ENCODE measurements at regions not wholly inside any gene's neighbourhood (a gene's known extent, or its start where the extent isn't known, plus 50 kb on each side); places are given as distances from the start of the nearest gene placed in this dataset.
"Not testable (repeated sequence)": the region's sequence is repeated elsewhere in the genome, so short reads cannot be mapped to it uniquely, and the experiment has no call there.

DNA sequence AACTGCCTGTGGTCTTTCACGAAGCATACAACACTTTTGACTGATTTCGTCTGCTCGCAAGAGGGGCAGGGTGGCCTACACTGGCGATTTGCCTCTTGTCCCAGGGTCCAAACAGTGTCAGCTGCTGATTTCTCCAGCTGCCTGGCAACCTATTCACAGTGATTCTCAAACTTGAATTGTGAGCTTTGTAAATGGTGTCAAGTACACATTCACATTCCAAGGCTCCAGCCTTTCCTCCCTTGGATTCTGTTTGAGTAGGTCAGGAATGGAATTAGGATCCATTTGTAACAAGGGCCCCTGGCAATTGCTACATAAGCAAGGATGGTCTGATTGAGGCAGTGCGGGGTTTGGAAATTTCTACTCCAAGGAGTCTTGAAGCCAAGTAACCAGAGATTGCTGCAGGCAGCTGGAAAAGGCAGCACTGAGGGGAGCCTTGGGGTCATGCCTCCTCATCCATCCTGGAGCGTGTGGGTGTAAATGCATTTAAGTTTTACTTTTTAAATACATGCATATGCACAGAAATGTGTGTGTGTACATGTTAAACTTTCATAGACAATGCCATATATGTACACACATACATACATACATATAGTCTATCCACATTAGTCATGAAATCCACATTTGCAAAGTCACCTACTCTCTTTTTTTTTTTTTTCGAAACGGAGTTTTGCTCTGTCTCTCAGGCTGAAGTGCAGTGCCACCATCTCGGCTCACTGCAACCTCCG lies 86.8 kb upstream of the UXS1 start:
- H3K27ac Mint-ChIP-seq = no peak overlapping the region
- H3K36me3 Mint-ChIP-seq = no peaks in the 10 kb centered on the region
- ATAC-seq = no peak
- no peaks in the 10 kb centered on the region for H3K4me1 Mint-ChIP-seq
- no peak for DNase-seq (ENCODE audit: low spot score in 2 of 2)
- no peaks in the 10 kb centered on the region for H3K9me3 Mint-ChIP-seq
- no peak overlapping the region for H3K4me3 Mint-ChIP-seq

DNA sequence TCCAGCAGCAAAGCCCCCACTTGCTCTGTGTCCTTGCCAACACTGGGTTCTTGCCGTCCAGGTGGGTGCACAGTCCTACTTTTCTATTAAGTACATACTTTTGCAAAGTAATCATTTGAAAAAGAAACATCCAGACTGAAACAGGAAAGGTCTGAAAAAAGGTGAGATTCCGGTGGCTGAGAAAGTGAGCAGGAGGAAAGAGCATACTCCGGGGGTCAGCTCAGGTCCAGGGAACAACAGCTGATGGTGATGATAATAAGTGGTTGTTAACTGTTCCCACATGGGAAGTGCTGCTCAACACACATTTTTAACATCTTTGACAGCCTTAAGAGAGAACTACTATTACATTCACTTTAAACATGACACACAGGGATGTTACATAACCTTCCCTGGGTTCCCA lies 86.1 kb upstream of the UXS1 start:
- no peak overlapping the region for H3K4me3 Mint-ChIP-seq
- H3K4me1 Mint-ChIP-seq = no peaks in the 10 kb centered on the region
- no peaks in the 10 kb centered on the region for H3K9me3 Mint-ChIP-seq
- DNase-seq (ENCODE audit: low spot score in 2 of 2) (no peak), ATAC-seq (no peak)
- no peak overlapping the region for H3K27ac Mint-ChIP-seq
- H3K36me3 Mint-ChIP-seq = no peaks in the 10 kb centered on the region

DNA sequence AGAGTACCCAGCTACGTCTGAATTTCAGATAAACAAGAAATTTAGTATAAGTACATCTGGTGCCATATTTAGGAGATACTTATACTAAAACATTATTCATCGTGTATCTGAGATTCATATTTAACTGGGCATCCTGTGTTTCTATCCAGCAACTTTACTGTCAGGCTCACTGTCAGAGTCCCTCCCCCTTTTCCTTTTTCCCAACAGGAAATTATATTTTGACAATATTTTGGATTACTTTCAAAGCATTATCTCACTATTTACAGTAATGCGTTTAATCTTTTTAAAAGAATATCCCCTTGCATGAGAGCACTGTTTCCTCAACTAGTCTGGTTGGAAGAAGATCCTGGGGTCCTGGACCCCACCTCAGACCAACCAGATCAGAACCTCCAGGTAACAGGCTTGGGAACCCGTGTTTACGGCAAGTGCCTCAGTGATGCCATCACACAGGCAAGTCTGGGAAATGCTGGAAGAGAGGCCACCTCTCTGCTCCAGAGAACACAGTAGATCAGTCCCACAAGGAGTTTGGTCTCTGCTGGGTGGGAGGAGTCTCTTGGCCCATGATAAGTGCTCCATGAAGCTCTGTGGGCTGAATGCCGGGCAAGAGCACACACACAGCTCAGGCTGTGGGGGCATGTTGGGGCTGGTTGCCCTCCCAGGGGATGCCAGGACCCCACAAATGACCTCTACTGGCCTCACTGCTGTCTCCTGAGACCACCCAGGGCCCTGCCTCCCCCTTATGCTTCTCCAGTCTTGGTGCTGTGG lies 84.2 kb upstream of the UXS1 start:
- Mint-ChIP-seq H3K36me3 (no peaks in the 10 kb centered on the region), H3K9me3 (no peaks in the 10 kb centered on the region)

DNA sequence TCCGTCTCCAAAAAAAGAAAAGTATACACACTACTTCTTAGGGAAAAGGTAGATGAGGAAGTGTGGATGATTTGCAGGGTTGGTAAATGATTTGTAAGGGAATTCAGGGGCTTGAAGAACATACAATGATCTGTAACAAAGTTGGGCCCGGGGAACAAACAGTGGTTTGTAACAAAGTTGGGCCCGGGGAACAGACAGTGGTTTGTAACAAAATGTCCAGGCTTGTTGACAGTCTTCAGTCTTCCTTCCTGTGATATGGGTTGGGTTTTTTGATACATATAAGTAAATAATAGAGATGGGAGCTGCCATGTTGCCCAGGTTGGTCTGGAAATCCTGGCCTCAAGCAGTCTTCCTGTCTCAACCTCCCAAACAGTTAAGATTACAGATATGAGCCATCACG lies 83.3 kb upstream of the UXS1 start:
- Mint-ChIP-seq H3K27ac (no peak overlapping the region), H3K9me3 (no peaks in the 10 kb centered on the region), H3K36me3 (no peaks in the 10 kb centered on the region), H3K4me1 (no peaks in the 10 kb centered on the region), H3K4me3 (no peak overlapping the region)
- ATAC-seq (no peak), DNase-seq (ENCODE audit: low spot score in 2 of 2) (no peak)

More for the DNA sequence above, 84.2 kb upstream of the UXS1 start:
- H3K4me3 Mint-ChIP-seq = no peak overlapping the region
- ATAC-seq = no peak
- no peak for DNase-seq (ENCODE audit: low spot score in 2 of 2)
- no peak overlapping the region for H3K27ac Mint-ChIP-seq
- H3K4me1 Mint-ChIP-seq = no peaks in the 10 kb centered on the region

DNA sequence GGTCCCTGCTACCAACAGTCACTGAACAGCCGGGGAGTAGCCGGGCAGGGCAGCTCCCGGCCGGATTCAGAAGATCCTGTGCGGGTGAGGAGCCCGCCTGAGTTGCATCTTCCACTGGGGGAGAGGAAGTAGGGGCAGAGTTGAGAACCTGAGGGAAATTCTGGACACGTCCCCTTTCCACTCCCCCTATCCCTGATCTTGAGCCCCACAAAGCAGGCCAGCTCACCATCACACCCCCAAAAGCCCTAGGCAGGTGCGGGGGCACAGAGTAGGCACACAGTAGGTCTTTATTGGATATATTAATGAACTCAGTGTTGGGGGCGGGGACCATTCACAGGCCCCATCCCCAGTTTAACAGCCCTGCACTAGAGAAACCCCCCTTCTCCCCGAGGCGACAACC lies 81.9 kb upstream of the UXS1 start:
- DNase-seq (ENCODE audit: low spot score in 2 of 2) = no peak
- no peaks in the 10 kb centered on the region for H3K4me1 Mint-ChIP-seq

DNA sequence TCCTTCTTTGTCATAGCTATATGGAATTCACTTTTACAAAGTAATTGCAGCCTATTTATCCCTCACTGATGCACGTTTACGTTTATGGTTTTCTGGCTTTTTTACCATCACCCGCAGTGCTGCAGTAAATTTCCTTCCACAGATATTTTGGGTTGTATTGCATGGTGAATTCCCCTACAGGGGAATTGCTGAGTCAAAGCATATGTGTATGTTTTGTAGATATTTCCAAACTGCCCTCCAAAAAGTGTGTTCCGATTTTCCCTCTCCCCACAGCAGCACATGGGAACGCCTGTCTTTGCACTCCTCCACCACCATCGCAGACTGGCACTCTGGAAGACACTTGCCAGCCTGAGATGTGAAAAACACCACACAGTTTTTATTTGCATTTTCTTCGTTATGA lies 80.6 kb upstream of the UXS1 start:
- Mint-ChIP-seq H3K4me3 (no peak overlapping the region), H3K27ac (no peak overlapping the region), H3K4me1 (peaks cover 8% of the 10 kb centered on the region), H3K9me3 (no peaks in the 10 kb centered on the region), H3K36me3 (no peaks in the 10 kb centered on the region)
- ATAC-seq = no peak
- DNase-seq (ENCODE audit: low spot score in 2 of 2) = no peak

More for the DNA sequence above, 81.9 kb upstream of the UXS1 start:
- no peak for ATAC-seq
- H3K36me3 Mint-ChIP-seq = no peaks in the 10 kb centered on the region
- H3K4me3 Mint-ChIP-seq = no peak overlapping the region
- no peaks in the 10 kb centered on the region for H3K9me3 Mint-ChIP-seq
- no peak overlapping the region for H3K27ac Mint-ChIP-seq

DNA sequence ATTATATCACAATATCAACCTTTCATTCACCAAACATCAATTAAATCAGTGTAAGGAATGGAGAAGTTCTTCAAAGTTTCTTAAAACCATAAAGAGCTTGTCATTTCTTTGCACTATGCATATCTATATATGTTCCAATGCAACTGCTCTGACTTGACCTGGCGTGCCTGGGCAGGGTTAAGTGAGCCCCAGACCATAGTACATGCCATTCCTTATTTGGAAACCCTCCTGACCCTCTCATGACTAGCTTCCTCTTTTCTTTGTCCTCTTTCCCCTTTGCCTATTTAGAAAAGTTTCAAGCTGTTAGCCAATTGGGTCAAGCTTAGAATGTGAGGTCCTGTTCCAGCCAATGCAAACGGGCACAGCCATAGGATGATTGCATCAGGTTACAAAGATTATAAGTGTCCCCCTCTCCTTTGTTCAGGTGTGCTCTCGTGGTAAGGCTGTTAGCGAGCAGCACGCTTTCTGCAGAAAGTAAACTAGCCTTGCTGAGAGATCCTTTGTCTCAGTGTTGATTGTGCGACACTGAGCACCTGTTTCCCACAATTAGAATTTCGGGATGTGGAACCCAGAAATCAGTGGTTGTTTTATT lies 78.2 kb upstream of the UXS1 start:
- Mint-ChIP-seq H3K36me3 (no peaks in the 10 kb centered on the region), H3K9me3 (no peaks in the 10 kb centered on the region), H3K27ac (no peak overlapping the region), H3K4me3 (no peak overlapping the region), H3K4me1 (peaks cover 21% of the 10 kb centered on the region)
- DNase-seq (ENCODE audit: low spot score in 2 of 2) (no peak), ATAC-seq (no peak)

DNA sequence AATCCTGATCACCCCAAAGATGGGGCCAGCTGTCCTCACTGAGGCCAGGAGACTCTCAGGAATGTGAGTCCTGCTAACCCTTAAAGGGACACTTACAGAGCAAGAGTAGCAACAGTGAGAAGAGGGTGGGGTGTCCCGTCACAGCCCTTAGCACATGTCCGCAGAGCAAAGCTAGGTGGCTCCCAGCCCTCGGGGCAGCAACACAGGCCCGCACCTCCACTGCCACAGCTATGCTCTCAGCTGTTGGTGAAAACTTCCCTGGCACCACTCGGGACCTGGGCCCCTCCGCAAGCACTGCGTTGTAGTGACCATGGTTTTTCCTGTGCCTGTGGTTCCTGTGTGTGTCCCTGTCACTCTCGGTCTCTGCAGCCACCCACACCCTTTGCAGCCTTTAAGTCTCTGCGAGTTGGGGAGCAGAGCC lies 76.4 kb upstream of the UXS1 start:
- Mint-ChIP-seq H3K36me3 (no peaks in the 10 kb centered on the region), H3K4me3 (peak overlapping the region; percentile 79), H3K27ac (peak overlapping the region; percentile 69), H3K9me3 (no peaks in the 10 kb centered on the region), H3K4me1 (peaks cover 21% of the 10 kb centered on the region)
- DNase-seq (ENCODE audit: low spot score in 2 of 2) (no peak), ATAC-seq (no peak)

DNA sequence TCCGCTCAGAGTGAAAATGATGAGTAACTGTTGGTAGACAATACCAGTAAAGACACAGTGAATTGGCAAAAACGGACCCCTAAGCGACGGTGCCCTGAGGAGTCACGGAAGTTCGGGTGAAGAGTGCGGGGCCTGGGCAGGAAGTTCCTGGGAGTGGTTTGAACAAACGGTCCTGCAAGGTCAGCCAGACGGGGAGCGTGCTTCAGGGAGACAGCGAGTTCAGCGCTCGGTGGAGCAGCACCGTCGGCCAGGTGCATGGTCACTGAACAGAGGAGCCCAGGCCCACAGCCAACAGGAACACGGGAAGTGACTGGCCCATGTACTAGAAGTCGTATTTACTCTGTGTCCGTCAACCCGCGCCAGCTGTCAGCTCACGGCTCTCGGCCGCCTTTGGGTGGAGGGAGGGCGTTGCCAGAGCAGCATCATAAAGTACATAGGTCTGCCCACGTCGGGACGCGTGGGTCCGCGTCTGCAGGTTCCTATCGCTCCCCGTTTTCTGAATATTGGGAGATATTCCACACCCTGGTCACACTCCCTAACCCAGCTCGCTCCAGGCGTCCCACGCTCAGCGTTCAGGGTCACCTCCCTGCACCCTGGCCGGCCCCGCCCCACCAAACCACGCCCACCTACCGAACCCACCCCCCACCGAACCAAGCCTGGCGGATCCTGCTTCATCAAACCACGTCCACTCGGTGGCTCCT lies 75.6 kb upstream of the UXS1 start:
- peaks cover 21% of the 10 kb centered on the region for H3K4me1 Mint-ChIP-seq
- H3K4me3 Mint-ChIP-seq = peak overlapping the region; percentile 79
- ATAC-seq (peak; percentile 80), DNase-seq (ENCODE audit: low spot score in 2 of 2) (peak; percentile 12 to 72)
- no peaks in the 10 kb centered on the region for H3K9me3 Mint-ChIP-seq
- peak overlapping the region; percentile 69 for H3K27ac Mint-ChIP-seq
- H3K36me3 Mint-ChIP-seq = no peaks in the 10 kb centered on the region

DNA sequence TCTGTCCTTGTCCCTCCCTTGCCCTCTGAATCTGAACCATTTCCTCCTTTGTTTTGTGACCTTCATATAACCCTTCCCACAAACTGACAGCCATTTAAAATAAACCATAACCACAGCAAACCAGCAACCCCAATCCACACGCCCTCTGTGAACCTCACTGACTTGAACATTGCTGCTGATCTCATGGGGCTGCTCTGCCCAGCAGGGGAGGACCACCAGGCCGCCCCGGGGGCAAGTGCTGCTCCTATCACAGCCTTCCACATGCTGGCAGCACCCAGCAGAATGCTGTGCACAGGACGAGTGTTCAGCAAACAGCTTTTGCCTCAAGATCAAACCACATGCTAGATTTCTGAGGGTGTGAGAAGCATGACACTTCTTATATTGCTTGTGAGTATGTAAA lies 73.9 kb upstream of the UXS1 start:
- DNase-seq (ENCODE audit: low spot score in 2 of 2) (no peak), ATAC-seq (peak; percentile 58)
- H3K9me3 Mint-ChIP-seq = no peaks in the 10 kb centered on the region
- no peaks in the 10 kb centered on the region for H3K36me3 Mint-ChIP-seq
- peaks cover 21% of the 10 kb centered on the region for H3K4me1 Mint-ChIP-seq
- H3K27ac Mint-ChIP-seq = no peak overlapping the region
- no peak overlapping the region for H3K4me3 Mint-ChIP-seq

DNA sequence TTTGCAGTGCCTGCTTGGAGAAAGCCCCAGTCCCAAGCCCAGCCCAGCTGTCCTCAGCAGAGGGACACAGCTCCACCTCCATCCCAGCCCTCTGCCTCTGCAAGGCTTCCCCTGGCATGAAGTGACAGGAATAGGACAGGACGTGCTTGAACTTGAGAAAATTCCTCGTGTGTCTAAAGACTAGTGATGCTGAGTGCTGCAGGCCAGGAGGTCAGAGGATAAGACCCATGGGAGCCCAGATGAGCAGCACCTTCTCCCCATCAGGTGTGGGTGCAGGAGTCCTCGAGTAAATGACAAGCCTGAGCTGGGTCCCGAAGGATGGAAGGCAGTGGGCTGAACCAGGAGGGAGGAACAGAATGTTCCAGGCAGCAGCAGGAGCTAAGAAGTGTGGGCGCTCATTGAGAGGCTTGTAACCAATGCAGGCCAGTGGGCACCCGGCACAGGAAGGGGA lies 67.8 kb upstream of the UXS1 start:
- H3K36me3 Mint-ChIP-seq = no peaks in the 10 kb centered on the region
- ATAC-seq (no peak), DNase-seq (ENCODE audit: low spot score in 2 of 2) (no peak)
- H3K27ac Mint-ChIP-seq = no peak overlapping the region
- no peaks in the 10 kb centered on the region for H3K4me1 Mint-ChIP-seq
- no peak overlapping the region for H3K4me3 Mint-ChIP-seq
- H3K9me3 Mint-ChIP-seq = no peaks in the 10 kb centered on the region

DNA sequence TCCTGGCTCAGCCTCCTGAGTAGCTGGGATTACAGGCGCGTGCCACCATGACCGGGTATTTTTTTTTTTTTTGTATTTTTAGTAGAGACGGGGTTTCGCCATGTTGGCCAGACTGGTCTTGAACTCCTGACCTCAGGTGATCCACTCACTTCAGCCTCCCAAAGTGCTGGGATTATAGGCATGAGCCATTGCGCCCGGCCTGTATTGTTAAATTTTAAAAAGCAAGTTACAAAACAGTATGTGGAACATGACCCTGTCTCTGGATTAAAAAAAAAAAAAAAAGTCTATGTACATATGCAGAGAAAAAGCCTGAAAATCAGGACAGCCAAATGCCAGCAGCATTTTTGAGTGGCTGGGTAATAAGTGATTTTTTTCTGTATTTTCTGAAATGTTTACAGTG lies 64.8 kb upstream of the UXS1 start:
- H3K27ac Mint-ChIP-seq; H3K36me3 Mint-ChIP-seq; DNase-seq (ENCODE audit: low spot score in 2 of 2); H3K4me3 Mint-ChIP-seq; ATAC-seq; H3K4me1 Mint-ChIP-seq; H3K9me3 Mint-ChIP-seq: not testable (repeated sequence)

DNA sequence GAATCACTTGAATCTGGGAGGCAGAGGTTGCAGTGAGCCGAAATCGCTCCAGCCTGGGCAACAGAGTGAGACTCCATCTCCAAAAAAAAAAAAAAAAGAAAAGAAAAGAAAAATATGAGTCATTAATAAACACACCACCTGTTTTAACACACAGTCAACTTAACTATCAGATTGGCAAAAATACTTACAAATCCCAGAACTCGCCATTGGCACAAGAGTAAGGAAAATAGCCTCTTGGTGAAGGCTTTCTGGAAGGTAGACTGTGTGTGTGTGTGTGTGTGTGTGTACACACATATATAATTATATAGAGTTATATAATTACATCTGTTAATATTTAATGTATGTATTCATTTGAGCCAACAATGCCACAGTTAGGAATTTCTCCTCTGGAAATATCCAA lies 63.7 kb upstream of the UXS1 start:
- Mint-ChIP-seq H3K4me1 (no peaks in the 10 kb centered on the region), H3K36me3 (no peaks in the 10 kb centered on the region), H3K9me3 (no peaks in the 10 kb centered on the region), H3K4me3 (no peak overlapping the region), H3K27ac (no peak overlapping the region)
- DNase-seq (ENCODE audit: low spot score in 2 of 2) (no peak), ATAC-seq (no peak)

DNA sequence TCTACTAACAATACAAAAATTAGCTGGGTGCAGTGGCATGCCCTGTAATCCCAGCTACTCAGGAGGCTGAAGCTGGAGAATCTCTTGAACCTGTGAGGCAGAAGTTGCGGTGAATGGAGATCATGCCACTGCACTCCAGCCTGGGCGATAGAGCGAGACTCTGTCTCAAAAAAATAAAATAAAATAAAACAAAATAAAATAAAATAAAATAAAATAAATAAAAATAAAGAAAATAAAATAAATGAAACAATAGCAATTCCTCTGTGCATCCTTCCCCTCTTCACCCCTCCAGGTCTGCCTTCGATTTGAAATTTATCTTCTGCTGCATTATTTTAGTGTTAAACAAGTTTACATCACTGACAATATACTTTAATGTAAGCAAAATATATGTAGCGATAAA lies 63.0 kb upstream of the UXS1 start:
- Mint-ChIP-seq H3K4me1 (no peaks in the 10 kb centered on the region), H3K36me3 (no peaks in the 10 kb centered on the region), H3K9me3 (no peaks in the 10 kb centered on the region), H3K4me3 (no peak overlapping the region), H3K27ac (no peak overlapping the region)
- DNase-seq (ENCODE audit: low spot score in 2 of 2) (no peak), ATAC-seq (no peak)

DNA sequence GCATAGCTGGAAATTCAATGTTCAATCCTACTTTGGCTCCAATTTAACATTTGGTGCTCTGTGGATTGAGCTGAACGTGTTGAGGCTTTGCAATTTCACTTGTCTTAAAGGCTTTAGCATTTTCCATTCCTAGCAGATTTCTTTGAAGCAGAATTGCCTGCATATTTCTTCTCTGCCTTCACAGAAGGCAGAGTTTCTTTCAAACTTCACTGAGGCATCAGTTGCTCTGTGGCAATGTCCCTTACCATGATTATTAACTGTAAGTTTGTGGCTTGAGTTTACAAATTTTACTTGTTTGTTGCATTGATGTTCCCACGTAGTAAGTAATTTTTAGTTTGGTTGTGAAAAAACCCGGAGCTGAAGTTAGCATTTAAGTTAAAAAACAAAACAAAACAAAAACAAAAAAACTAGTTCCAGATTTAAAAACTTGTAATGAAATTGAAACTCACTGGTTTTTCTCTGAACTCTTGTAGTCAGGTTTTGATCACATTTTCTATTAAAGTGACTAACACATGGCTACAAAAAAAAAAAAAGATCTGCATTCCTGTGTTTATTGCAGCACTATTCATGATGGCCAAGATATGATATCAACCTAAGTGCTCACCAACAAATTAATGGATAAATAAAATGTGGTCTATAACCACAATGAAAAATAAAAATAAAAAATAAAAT lies 55.2 kb upstream of the UXS1 start:
- DNase-seq (ENCODE audit: low spot score in 2 of 2); H3K9me3 Mint-ChIP-seq; H3K36me3 Mint-ChIP-seq; H3K4me3 Mint-ChIP-seq; H3K4me1 Mint-ChIP-seq; H3K27ac Mint-ChIP-seq: not testable (repeated sequence)
- peak; percentile 58 for ATAC-seq

All from stimulated activated effector memory CD8-positive, alpha-beta T cell treated with anti-CD3 and anti-CD28 coated beads, Interleukin-12 subunit alpha, Interleukin-12 subunit beta, amount 100 ng/mL, for 72 hours (primary cell).